IMR-90 (cell line): ENCODE measurements at regions not wholly inside any gene's neighbourhood (a gene's known extent, or its start where the extent isn't known, plus 50 kb on each side); places are given as distances from the start of the nearest gene placed in this dataset.

Experiments
- ATAC-seq: fragments of 200-7000 bp; cut with Tn5 transposase; 2 replicates; pipeline ENCODE4 v1.9.1; 2020; ENCODE audit warnings: low read depth, mild to moderate bottlenecking, moderate library complexity
- BruUV-seq: library from RNA; stranded (reverse); fragments of 400-500 nt; replicated peaks from 2 replicates; lab custom pipeline; 2021; lab: Mats Ljungman, UMichigan
- CTCF ChIA-PET: fragments of 300-600 bp; formaldehyde crosslinking; extraction: SDS; loops from one replicate; lab custom pipeline; 2021; ENCODE audit warnings: antibody characterized with exemption; lab: Yijun Ruan, JAX
- POLR2A ChIA-PET: fragments of 300-600 bp; sonication (Branson Sonifier 250); formaldehyde crosslinking; loops from one replicate; lab custom pipeline; 2022; ENCODE audit warnings: antibody characterized with exemption; ENCODE audit not compliant: unreplicated experiment; lab: Charles Lee
- DNase-seq: peaks from one replicate; pipeline ENCODE4 v3.0.0; 2013
- H2AFZ ChIP-seq: replicated peaks from 2 replicates; pipeline ENCODE3; 2013; ENCODE audit warnings: low read length, mild to moderate bottlenecking; ENCODE audit not compliant: poor library complexity
- H2AK5ac ChIP-seq: 2 replicates; pipeline ENCODE4 v1.6.1; 2013; ENCODE audit warnings: low read depth, low read length, inconsistent platforms
- H2AK9ac ChIP-seq: replicated peaks from 2 replicates; pipeline ENCODE3; 2013; ENCODE audit warnings: mild to moderate bottlenecking, low read depth, low read length, moderate library complexity; ENCODE audit not compliant: poor library complexity
- H2BK120ac ChIP-seq: 2 replicates; pipeline ENCODE4 v1.6.1; 2013; ENCODE audit warnings: low read depth, low read length, inconsistent platforms
- H2BK15ac ChIP-seq: 3 replicates; pipeline ENCODE4 v1.6.1; 2013; ENCODE audit warnings: low read depth, low read length, inconsistent platforms
- H2BK20ac ChIP-seq: 2 replicates; pipeline ENCODE4 v1.6.1; 2013; ENCODE audit warnings: low read depth, mild to moderate bottlenecking, inconsistent platforms, low read length, moderate library complexity
- H2BK5ac ChIP-seq: 2 replicates; pipeline ENCODE4 v1.6.1; 2013; ENCODE audit warnings: mild to moderate bottlenecking, low read depth, low read length, inconsistent platforms; ENCODE audit not compliant: poor library complexity, severe bottlenecking
- H3K14ac ChIP-seq: replicated peaks from 2 replicates; pipeline ENCODE4 v1.6.1; 2013; ENCODE audit warnings: low read depth, low read length, inconsistent platforms
- H3K18ac ChIP-seq: 2 replicates; pipeline ENCODE4 v1.6.1; 2013; ENCODE audit warnings: low read depth, low read length, control low read depth
- H3K23ac ChIP-seq: 2 replicates; pipeline ENCODE4 v1.6.1; 2013; ENCODE audit warnings: low read depth, low read length, inconsistent platforms
- H3K27ac ChIP-seq: 2 replicates; pipeline ENCODE4 v1.5.1; 2013; ENCODE audit warnings: mild to moderate bottlenecking, control low read depth, low read length; ENCODE audit not compliant: insufficient read depth
- H3K27me3 ChIP-seq: 2 replicates; pipeline ENCODE4 v1.6.1; 2013; ENCODE audit warnings: low read length; ENCODE audit not compliant: control insufficient read depth, insufficient read depth
- H3K36me3 ChIP-seq: 2 replicates; pipeline ENCODE4 v1.6.1; 2013; ENCODE audit warnings: low read length, mixed read lengths; ENCODE audit not compliant: control insufficient read depth, insufficient read depth
- H3K4ac ChIP-seq: 2 replicates; pipeline ENCODE4 v1.6.1; 2013; ENCODE audit warnings: low read depth, low read length, inconsistent platforms
- H3K4me1 ChIP-seq: 2 replicates; pipeline ENCODE4 v1.6.1; 2013; ENCODE audit warnings: low read length, mixed read lengths; ENCODE audit not compliant: control insufficient read depth, insufficient read depth
- H3K4me2 ChIP-seq: 2 replicates; pipeline ENCODE4 v1.6.1; 2013; ENCODE audit warnings: low read depth, mild to moderate bottlenecking, control low read depth, low read length, moderate library complexity
- H3K4me3 ChIP-seq: 2 replicates; pipeline ENCODE4 v1.5.1; 2013; ENCODE audit warnings: low read depth, mild to moderate bottlenecking, control low read depth, low read length, moderate library complexity; ENCODE audit not compliant: insufficient read depth
- H3K56ac ChIP-seq: 2 replicates; pipeline ENCODE4 v1.6.1; 2013; ENCODE audit warnings: low read length, inconsistent platforms; ENCODE audit not compliant: insufficient read depth; ENCODE audit errors: extremely low read depth
- H3K79me1 ChIP-seq, 2 experiments: 2 replicates each; pipeline ENCODE4 v1.6.1; 2013; ENCODE audit warnings: low read length in 2 of 2, inconsistent platforms in 1 of 2, low read depth in 1 of 2
- H3K9ac ChIP-seq: 2 replicates; pipeline ENCODE4 v1.6.1; 2013; ENCODE audit warnings: low read depth, low read length, control low read depth
- H3K9me1 ChIP-seq: 2 replicates; pipeline ENCODE4 v1.6.1; 2013; ENCODE audit warnings: low read length, inconsistent platforms; ENCODE audit not compliant: insufficient read depth
- H3K9me3 ChIP-seq: 2 replicates; pipeline ENCODE4 v1.6.1; 2013; ENCODE audit warnings: low read length; ENCODE audit not compliant: control insufficient read depth, insufficient read depth
- H4K20me1 ChIP-seq: 2 replicates; pipeline ENCODE4 v1.6.1; 2013; ENCODE audit warnings: low read length, inconsistent platforms; ENCODE audit not compliant: insufficient read depth
- H4K5ac ChIP-seq: 2 replicates; pipeline ENCODE4 v1.6.1; 2013; ENCODE audit warnings: mild to moderate bottlenecking, low read depth, low read length, control low read depth
- H4K8ac ChIP-seq, 2 experiments: 2 replicates each; pipeline ENCODE4 v1.6.1; 2013; ENCODE audit warnings: low read depth in 2 of 2, low read length in 2 of 2, control low read depth in 1 of 2, inconsistent platforms in 1 of 2
- H4K91ac ChIP-seq: 2 replicates; pipeline ENCODE4 v1.6.1; 2013; ENCODE audit warnings: low read depth, low read length, inconsistent platforms; ENCODE audit not compliant: insufficient read depth
- BHLHE40 ChIP-seq: fragments of 150-350 bp; IDR thresholded peaks from 2 replicates; pipeline ENCODE4 v1.6.1; 2016; ENCODE audit warnings: mild to moderate bottlenecking, low read depth, low read length
- MAFK ChIP-seq: IDR thresholded peaks from 2 replicates; pipeline ENCODE4 v1.6.1; 2012; ENCODE audit warnings: low read depth, low read length, improper control_type of control experiment
- MAZ ChIP-seq: IDR thresholded peaks from 2 replicates; pipeline ENCODE4 v1.6.1; 2012; ENCODE audit warnings: low read depth, mild to moderate bottlenecking, low read length, improper control_type of control experiment, moderate library complexity, borderline replicate concordance
- NFE2L2 ChIP-seq: fragments of 150-350 bp; IDR thresholded peaks from 2 replicates; pipeline ENCODE4 v1.6.1; 2016; ENCODE audit warnings: low read depth, mild to moderate bottlenecking, low read length
- POLR2A ChIP-seq: IDR thresholded peaks from 2 replicates; pipeline ENCODE4 v1.6.1; 2012; ENCODE audit warnings: mild to moderate bottlenecking, low read depth, low read length
- RCOR1 ChIP-seq: IDR thresholded peaks from 2 replicates; pipeline ENCODE4 v1.6.1; 2012; ENCODE audit warnings: mild to moderate bottlenecking, low read length, improper control_type of control experiment; ENCODE audit not compliant: insufficient replicate concordance
- WGBS, 2 experiments: methylation state at CpG; one replicate each; pipeline versions ENCODE4 v1.1.5 to v1.1.7; 2013; ENCODE audit warnings: missing lambda C conversion rate in 2 of 2; ENCODE audit not compliant: insufficient read length in 1 of 2; ENCODE audit errors: extremely low coverage in 2 of 2; 5-methylcytosine and 5-hydroxymethylcytosine counted together
- dilution Hi-C: fragments of 300-500 bp; cut with HindIII; formaldehyde crosslinking; loops from one replicate; pipeline ENCODE4 v1.14.3; 2018; ENCODE audit warnings: low sequenced_read_pairs; ENCODE audit not compliant: unreplicated experiment
- in situ Hi-C: fragments of 300-500 bp; cut with MboI; formaldehyde crosslinking; loops from 3 replicates; pipeline ENCODE4 v1.14.3; 2019; ENCODE audit warnings: low sequenced_read_pairs, inconsistent platforms, mixed read lengths
- intact Hi-C: fragments of 100-400 bp; cut with micrococcal nuclease; formaldehyde crosslinking; loops from 2 replicates; pipeline ENCODE4 v1.10.0; 2022

GRCh38 chr1:244231193-244231571, 180.1 kb downstream of the ZBTB18 start:
- H3K4me1 ChIP-seq = peaks cover 10% of the 10 kb centered on the region
- H4K91ac ChIP-seq = no peak overlapping the region
- H3K18ac ChIP-seq = no peak overlapping the region
- TF ChIP-seq MAFK (no peak), MAZ (no peak), NFE2L2 (no peak), RCOR1 (no peak), BHLHE40 (no peak), POLR2A (no peak)
- H3K4ac ChIP-seq = 0 out of 2 replicates have a peak overlapping the region, but pooled peaks have one; percentile 8
- CTCF ChIA-PET = no interaction called here
- WGBS, 2 experiments = 20% methylated on average over 1 of the region's 8 CpGs; no CpG with 5 or more reads in 1 of the 2 experiments
- H4K20me1 ChIP-seq = no peaks in the 10 kb centered on the region
- H2AK5ac ChIP-seq = peak overlapping the region; percentile 15; the same call in 1 of the 2 replicates
- H3K79me1 ChIP-seq = no peaks in the 10 kb centered on the region
- H3K14ac ChIP-seq = no peak overlapping the region
- H4K8ac ChIP-seq = no peak overlapping the region
- no peak overlapping the region for H2BK120ac ChIP-seq
- no TSS peak for BruUV-seq
- H2BK20ac ChIP-seq = no peak overlapping the region
- in situ Hi-C loops = no loop called here
- H3K27me3 ChIP-seq = no peaks in the 10 kb centered on the region; the same call in 1 of the 2 replicates
- H2AK9ac ChIP-seq = peak overlapping the region; percentile 13
- intact Hi-C loops = no loop called here
- ATAC-seq = no peak; the same call in 1 of the 2 replicates
- dilution Hi-C loops = no loop called here
- H2BK5ac ChIP-seq = no peak overlapping the region
- no peak overlapping the region for H3K56ac ChIP-seq
- no peak for DNase-seq
- peak overlapping the region; percentile 46; the same call in 1 of the 2 replicates for H3K4me2 ChIP-seq
- H2BK15ac ChIP-seq = no peak overlapping the region
- H4K5ac ChIP-seq = no peak overlapping the region
- peak overlapping the region; percentile 79 for H2AFZ ChIP-seq
- no peaks in the 10 kb centered on the region for H3K9me3 ChIP-seq
- H3K9ac ChIP-seq = no peak overlapping the region
- H3K9me1 ChIP-seq = 0 out of 2 replicates have a peak, but pooled peaks cover 1% of the 10 kb centered on the region
- H3K36me3 ChIP-seq = no peaks in the 10 kb centered on the region
- H3K23ac ChIP-seq = no peak overlapping the region
- H3K27ac ChIP-seq = no peak overlapping the region
- POLR2A ChIA-PET = no interaction called here
- H3K4me3 ChIP-seq = no peak overlapping the region
